ENCODE measurements at regions not wholly inside any gene's neighbourhood (a gene's known extent, or its start where the extent isn't known, plus 50 kb on each side); places are given as distances from the start of the nearest gene placed in this dataset.

- H3K36me3 ChIP-seq (ENCODE audit: control insufficient read depth, insufficient read depth, low read length) = no peaks in the 10 kb centered on the region
- no peaks in the 10 kb centered on the region for H3K9me3 ChIP-seq (ENCODE audit: control insufficient read depth, low read length)
- H3K27ac ChIP-seq (ENCODE audit: low read depth, low read length, severe bottlenecking) = no peak overlapping the region
- WGBS, 2 experiments (ENCODE audit: insufficient coverage in 2 of 2) = 86 to 90% methylated on average over 2 to 5 of the region's 7 CpGs
- peaks cover 4% of the 10 kb centered on the region for H3K4me1 ChIP-seq (ENCODE audit: control insufficient read depth, insufficient read depth, low read length, poor library complexity, severe bottlenecking)
- H3K4me3 ChIP-seq (ENCODE audit: extremely low read depth, insufficient read depth, low read length, poor library complexity, severe bottlenecking) = no peak overlapping the region
These were observed 105.9 kb upstream of the NYAP2 start for GRCh38 chr2:225293638-225294037.

GRCh38 chr2:225290757-225291400 lies 108.6 kb upstream of the NYAP2 start:
- H3K36me3 ChIP-seq (ENCODE audit: control insufficient read depth, insufficient read depth, low read length) = no peaks in the 10 kb centered on the region
- H3K9me3 ChIP-seq (ENCODE audit: control insufficient read depth, low read length) = peaks cover 8% of the 10 kb centered on the region
- peaks cover 4% of the 10 kb centered on the region for H3K4me1 ChIP-seq (ENCODE audit: control insufficient read depth, insufficient read depth, low read length, poor library complexity, severe bottlenecking)
- H3K4me3 ChIP-seq (ENCODE audit: extremely low read depth, insufficient read depth, low read length, poor library complexity, severe bottlenecking) = no peak overlapping the region
- 88% methylated on average over 4 to 6 of the region's 8 CpGs for WGBS, 2 experiments (ENCODE audit: insufficient coverage in 2 of 2)
- H3K27ac ChIP-seq (ENCODE audit: low read depth, low read length, severe bottlenecking) = no peak overlapping the region

GRCh38 chr2:225289659-225290058 lies 109.9 kb upstream of the NYAP2 start:
- Histone ChIP-seq H3K36me3 (ENCODE audit: control insufficient read depth, insufficient read depth, low read length) (no peaks in the 10 kb centered on the region), H3K9me3 (ENCODE audit: control insufficient read depth, low read length) (peaks cover 8% of the 10 kb centered on the region), H3K4me3 (ENCODE audit: extremely low read depth, insufficient read depth, low read length, poor library complexity, severe bottlenecking) (no peak overlapping the region), H3K27ac (ENCODE audit: low read depth, low read length, severe bottlenecking) (no peak overlapping the region), H3K4me1 (ENCODE audit: control insufficient read depth, insufficient read depth, low read length, poor library complexity, severe bottlenecking) (peaks cover 4% of the 10 kb centered on the region)
- 86 to 100% methylated on average over 1 to 2 of the region's 2 CpGs for WGBS, 2 experiments (ENCODE audit: insufficient coverage in 2 of 2)

GRCh38 chr2:225288986-225289385 lies 110.5 kb upstream of the NYAP2 start:
- WGBS, 2 experiments (ENCODE audit: insufficient coverage in 2 of 2) = 89 to 100% methylated on average over 3 of the region's 3 CpGs

GRCh38 chr2:225282858-225283710 lies 116.4 kb upstream of the NYAP2 start:
- Histone ChIP-seq H3K4me1 (ENCODE audit: control insufficient read depth, insufficient read depth, low read length, poor library complexity, severe bottlenecking) (peaks cover 16% of the 10 kb centered on the region), H3K9me3 (ENCODE audit: control insufficient read depth, low read length) (peaks cover 8% of the 10 kb centered on the region), H3K27ac (ENCODE audit: low read depth, low read length, severe bottlenecking) (peak overlapping the region; percentile 33), H3K36me3 (ENCODE audit: control insufficient read depth, insufficient read depth, low read length) (no peaks in the 10 kb centered on the region), H3K4me3 (ENCODE audit: extremely low read depth, insufficient read depth, low read length, poor library complexity, severe bottlenecking) (no peak overlapping the region)
- WGBS, 2 experiments (ENCODE audit: insufficient coverage in 2 of 2) = 25 to 36% methylated on average over 2 of the region's 4 CpGs

More at GRCh38 chr2:225288986-225289385, 110.5 kb upstream of the NYAP2 start:
- peaks cover 8% of the 10 kb centered on the region for H3K9me3 ChIP-seq (ENCODE audit: control insufficient read depth, low read length)
- peaks cover 7% of the 10 kb centered on the region for H3K4me1 ChIP-seq (ENCODE audit: control insufficient read depth, insufficient read depth, low read length, poor library complexity, severe bottlenecking)
- H3K36me3 ChIP-seq (ENCODE audit: control insufficient read depth, insufficient read depth, low read length) = no peaks in the 10 kb centered on the region
- no peak overlapping the region for H3K4me3 ChIP-seq (ENCODE audit: extremely low read depth, insufficient read depth, low read length, poor library complexity, severe bottlenecking)
- no peak overlapping the region for H3K27ac ChIP-seq (ENCODE audit: low read depth, low read length, severe bottlenecking)

GRCh38 chr2:225276207-225276606 lies 123.3 kb upstream of the NYAP2 start:
- H3K4me3 ChIP-seq (ENCODE audit: extremely low read depth, insufficient read depth, low read length, poor library complexity, severe bottlenecking) = no peak overlapping the region
- H3K27ac ChIP-seq (ENCODE audit: low read depth, low read length, severe bottlenecking) = no peak overlapping the region
- H3K9me3 ChIP-seq (ENCODE audit: control insufficient read depth, low read length) = no peaks in the 10 kb centered on the region
- H3K36me3 ChIP-seq (ENCODE audit: control insufficient read depth, insufficient read depth, low read length) = no peaks in the 10 kb centered on the region
- no peaks in the 10 kb centered on the region for H3K4me1 ChIP-seq (ENCODE audit: control insufficient read depth, insufficient read depth, low read length, poor library complexity, severe bottlenecking)
- 78 to 92% methylated on average over 2 to 3 of the region's 3 CpGs for WGBS, 2 experiments (ENCODE audit: insufficient coverage in 2 of 2)

GRCh38 chr2:225275443-225275842 lies 124.1 kb upstream of the NYAP2 start:
- no peaks in the 10 kb centered on the region for H3K9me3 ChIP-seq (ENCODE audit: control insufficient read depth, low read length)
- no peaks in the 10 kb centered on the region for H3K36me3 ChIP-seq (ENCODE audit: control insufficient read depth, insufficient read depth, low read length)
- no peak overlapping the region for H3K27ac ChIP-seq (ENCODE audit: low read depth, low read length, severe bottlenecking)
- H3K4me3 ChIP-seq (ENCODE audit: extremely low read depth, insufficient read depth, low read length, poor library complexity, severe bottlenecking) = no peak overlapping the region
- H3K4me1 ChIP-seq (ENCODE audit: control insufficient read depth, insufficient read depth, low read length, poor library complexity, severe bottlenecking) = no peaks in the 10 kb centered on the region

GRCh38 chr2:225274751-225275150 lies 124.8 kb upstream of the NYAP2 start:
- Histone ChIP-seq H3K9me3 (ENCODE audit: control insufficient read depth, low read length) (no peaks in the 10 kb centered on the region), H3K4me1 (ENCODE audit: control insufficient read depth, insufficient read depth, low read length, poor library complexity, severe bottlenecking) (no peaks in the 10 kb centered on the region), H3K36me3 (ENCODE audit: control insufficient read depth, insufficient read depth, low read length) (no peaks in the 10 kb centered on the region), H3K27ac (ENCODE audit: low read depth, low read length, severe bottlenecking) (no peak overlapping the region), H3K4me3 (ENCODE audit: extremely low read depth, insufficient read depth, low read length, poor library complexity, severe bottlenecking) (no peak overlapping the region)
- 100% methylated on average over 1 of the region's 1 CpG for WGBS, 2 experiments (ENCODE audit: insufficient coverage in 2 of 2)

- Histone ChIP-seq H3K4me3 (ENCODE audit: extremely low read depth, insufficient read depth, low read length, poor library complexity, severe bottlenecking) (no peak overlapping the region), H3K27ac (ENCODE audit: low read depth, low read length, severe bottlenecking) (no peak overlapping the region), H3K9me3 (ENCODE audit: control insufficient read depth, low read length) (no peaks in the 10 kb centered on the region), H3K36me3 (ENCODE audit: control insufficient read depth, insufficient read depth, low read length) (no peaks in the 10 kb centered on the region), H3K4me1 (ENCODE audit: control insufficient read depth, insufficient read depth, low read length, poor library complexity, severe bottlenecking) (no peaks in the 10 kb centered on the region)
These were observed 127.3 kb upstream of the NYAP2 start for GRCh38 chr2:225272173-225272572.

GRCh38 chr2:225270861-225271260 lies 128.6 kb upstream of the NYAP2 start:
- no peak overlapping the region for H3K4me3 ChIP-seq (ENCODE audit: extremely low read depth, insufficient read depth, low read length, poor library complexity, severe bottlenecking)
- no peak overlapping the region for H3K27ac ChIP-seq (ENCODE audit: low read depth, low read length, severe bottlenecking)
- no peaks in the 10 kb centered on the region for H3K4me1 ChIP-seq (ENCODE audit: control insufficient read depth, insufficient read depth, low read length, poor library complexity, severe bottlenecking)
- no peaks in the 10 kb centered on the region for H3K36me3 ChIP-seq (ENCODE audit: control insufficient read depth, insufficient read depth, low read length)
- H3K9me3 ChIP-seq (ENCODE audit: control insufficient read depth, low read length) = no peaks in the 10 kb centered on the region
- WGBS, 2 experiments (ENCODE audit: insufficient coverage in 2 of 2) = 50 to 63% methylated on average over 1 to 2 of the region's 2 CpGs

GRCh38 chr2:225270053-225270452 lies 129.5 kb upstream of the NYAP2 start:
- Histone ChIP-seq H3K27ac (ENCODE audit: low read depth, low read length, severe bottlenecking) (no peak overlapping the region), H3K9me3 (ENCODE audit: control insufficient read depth, low read length) (no peaks in the 10 kb centered on the region), H3K36me3 (ENCODE audit: control insufficient read depth, insufficient read depth, low read length) (no peaks in the 10 kb centered on the region), H3K4me1 (ENCODE audit: control insufficient read depth, insufficient read depth, low read length, poor library complexity, severe bottlenecking) (no peaks in the 10 kb centered on the region), H3K4me3 (ENCODE audit: extremely low read depth, insufficient read depth, low read length, poor library complexity, severe bottlenecking) (no peak overlapping the region)
